NAMALWA (cell line): ENCODE measurements at regions not wholly inside any gene's neighbourhood (a gene's known extent, or its start where the extent isn't known, plus 50 kb on each side); places are given as distances from the start of the nearest gene placed in this dataset.

ENCODE experiments used
- DNase-seq: peaks from one replicate; pipeline ENCODE4 v3.0.0-alpha.2; 2015; ENCODE audit warnings: low spot score

GRCh38 chr2:219957820-219958219 lies 330.4 kb downstream of the SLC4A3 start:
- no peak for DNase-seq

DNA sequence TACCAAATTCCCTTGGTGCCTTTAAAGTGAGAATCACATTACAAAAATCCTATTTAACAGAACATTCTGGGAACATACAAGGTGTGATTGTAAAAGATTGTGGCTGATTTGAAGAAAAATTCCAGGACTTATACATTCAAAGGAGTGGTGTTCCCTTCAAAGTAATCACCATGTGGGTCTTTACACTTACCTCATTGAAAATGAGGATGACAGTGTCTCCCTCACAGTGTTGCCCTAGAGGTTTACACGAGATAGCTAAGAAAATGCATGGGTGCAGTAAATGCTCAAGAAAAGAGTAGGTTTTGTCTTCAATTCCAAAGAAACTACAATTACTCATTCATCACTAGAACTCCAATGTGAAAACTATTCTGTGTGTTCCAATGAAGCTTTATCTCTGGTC lies 331.5 kb downstream of the SLC4A3 start:
- DNase-seq: no peak

- no peak for DNase-seq
Measured at GRCh38 chr2:219959471-219959870, 332.0 kb downstream of the SLC4A3 start.

- no peak for DNase-seq
Measured at GRCh38 chr2:219961947-219962498, 334.6 kb downstream of the SLC4A3 start.

- no peak for DNase-seq
Measured at GRCh38 chr2:219962801-219963200, 335.4 kb downstream of the SLC4A3 start.

GRCh38 chr2:219965287-219966194 lies 338.1 kb downstream of the SLC4A3 start:
- no peak for DNase-seq

- no peak for DNase-seq
Measured at GRCh38 chr2:219967247-219968245, 340.1 kb downstream of the SLC4A3 start.

- DNase-seq: no peak
Measured at GRCh38 chr2:219968685-219969345, 341.4 kb downstream of the SLC4A3 start.

DNA sequence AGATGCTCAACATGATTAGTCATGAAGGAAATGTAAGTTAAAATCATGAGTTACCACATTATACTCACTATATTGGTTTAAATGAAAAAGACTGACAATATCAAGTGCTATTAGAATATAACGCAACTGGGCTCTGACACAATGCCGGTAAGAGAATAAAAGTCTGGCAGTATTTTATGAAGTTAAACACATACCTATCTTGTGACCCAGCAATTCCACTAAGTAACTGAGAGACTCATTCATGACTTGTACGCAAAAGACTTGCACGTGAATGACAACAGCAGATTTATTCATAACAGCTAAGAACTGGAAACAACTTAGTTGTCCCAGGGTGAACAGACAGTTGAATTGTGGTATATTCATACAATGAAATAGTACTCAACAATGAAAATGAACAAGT lies 342.1 kb downstream of the SLC4A3 start:
- DNase-seq: no peak

DNA sequence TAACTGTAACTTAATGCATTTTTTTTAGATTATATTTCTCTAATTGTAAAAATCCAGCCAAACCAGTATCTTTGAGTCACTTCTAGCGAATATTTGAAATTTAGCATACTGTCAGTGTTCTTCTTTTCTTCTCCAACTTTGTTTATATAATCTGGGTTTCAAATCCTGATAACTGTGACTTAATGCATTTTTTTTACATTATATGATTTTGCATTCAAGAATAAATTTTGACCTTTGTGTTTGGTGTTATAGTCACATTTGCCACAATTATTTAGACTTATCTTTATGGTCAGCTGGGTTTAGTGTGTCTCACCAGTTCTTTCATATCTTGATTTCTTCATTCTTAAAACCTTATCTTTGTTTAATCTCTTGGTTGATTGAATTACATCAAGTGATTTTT lies 345.7 kb downstream of the SLC4A3 start:
- no peak for DNase-seq

DNA sequence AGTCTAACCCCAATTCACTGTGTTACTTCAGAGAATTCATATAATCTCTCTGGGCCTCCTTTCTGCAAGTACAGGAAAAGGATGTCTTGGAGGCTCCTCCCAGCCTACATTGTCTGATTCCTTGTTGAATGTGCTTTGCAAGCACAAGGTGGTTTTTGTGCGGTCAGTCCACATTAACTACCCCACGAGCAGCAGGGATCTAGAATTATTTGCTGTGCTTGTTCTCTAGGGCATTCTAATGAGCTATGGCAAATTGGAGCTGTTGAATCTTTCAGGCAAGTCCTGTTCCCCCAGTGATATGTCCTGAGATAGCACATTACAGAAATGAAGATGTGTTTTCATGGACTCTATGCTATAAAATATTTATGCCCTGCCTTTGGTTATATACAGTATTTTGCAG lies 349.4 kb downstream of the SLC4A3 start:
- DNase-seq: no peak

DNA sequence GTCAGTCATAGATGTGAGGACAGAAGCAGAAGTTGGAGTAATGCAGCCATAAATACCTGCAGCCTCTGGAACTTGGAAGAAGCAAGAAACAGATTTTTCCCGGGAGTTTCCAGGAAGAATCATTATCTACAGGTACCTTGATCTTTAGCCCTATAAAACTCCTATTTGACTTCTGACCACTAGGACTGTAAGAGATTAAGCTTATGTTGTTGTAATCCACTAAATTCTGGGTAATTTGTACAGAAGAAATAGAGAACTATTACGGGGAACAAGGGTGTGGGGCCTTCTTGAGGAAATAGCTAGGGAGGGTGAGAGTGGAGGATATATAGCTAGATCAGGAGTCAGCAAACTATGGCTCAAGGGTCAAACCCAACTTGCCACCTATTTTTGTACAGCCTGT lies 353.2 kb downstream of the SLC4A3 start:
- no peak for DNase-seq

- DNase-seq: no peak
Measured at GRCh38 chr2:219983836-219984235, 356.4 kb downstream of the SLC4A3 start.

GRCh38 chr2:219985017-219985416 lies 357.6 kb downstream of the SLC4A3 start:
- no peak for DNase-seq

GRCh38 chr2:219987830-219988229 lies 360.4 kb downstream of the SLC4A3 start:
- no peak for DNase-seq

- DNase-seq: no peak
Measured at GRCh38 chr2:219989744-219990143, 362.3 kb downstream of the SLC4A3 start.

DNA sequence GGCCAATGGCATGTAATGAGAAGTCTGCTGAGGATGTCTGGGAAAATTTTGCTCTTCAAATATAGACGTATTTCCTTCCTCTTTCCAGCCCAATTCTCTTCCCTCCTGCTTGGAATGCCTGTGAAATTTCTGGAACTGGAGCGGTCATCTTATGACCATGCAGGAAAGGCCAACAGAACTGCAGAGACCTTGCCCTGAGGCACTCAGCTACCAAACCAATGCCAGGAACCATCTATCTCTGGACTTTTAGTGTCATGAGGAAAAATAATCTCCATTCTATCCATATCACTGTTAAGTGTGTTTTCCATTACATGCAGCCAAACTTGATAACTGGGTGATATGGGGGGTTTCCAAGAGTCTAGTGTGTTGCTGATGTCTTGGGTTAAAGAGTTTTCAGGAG lies 363.7 kb downstream of the SLC4A3 start:
- no peak for DNase-seq

- DNase-seq: no peak
Measured at GRCh38 chr2:219995399-219995798, 368.0 kb downstream of the SLC4A3 start.

GRCh38 chr2:219995991-219996765 lies 368.7 kb downstream of the SLC4A3 start:
- DNase-seq: no peak

DNA sequence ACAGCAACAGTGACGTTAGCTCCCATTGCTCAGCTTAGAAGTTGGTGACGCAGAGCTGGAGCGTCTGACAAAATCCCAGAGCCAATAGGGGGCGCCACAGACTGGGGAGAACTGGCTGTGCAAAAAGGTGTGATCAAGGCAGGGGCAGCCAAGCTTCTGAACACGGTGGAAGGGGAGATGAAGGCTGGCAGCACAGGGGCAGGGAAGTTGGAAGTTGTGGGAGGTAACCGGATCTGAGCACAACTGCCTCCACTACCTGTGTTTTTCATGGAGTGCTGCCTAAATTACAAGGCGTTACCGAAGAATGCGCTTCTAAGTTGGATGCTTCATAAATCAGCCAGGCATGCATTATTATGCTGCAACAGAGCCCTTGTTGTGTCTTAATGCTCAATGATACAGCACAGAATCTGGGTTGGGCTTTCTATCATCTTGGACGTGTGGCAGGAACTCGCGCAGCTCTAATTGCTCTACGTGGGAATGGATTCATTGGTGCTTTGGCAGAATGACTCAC lies 370.0 kb downstream of the SLC4A3 start:
- peak; percentile 44 for DNase-seq

- no peak for DNase-seq
Measured at GRCh38 chr2:219998107-219998506, 370.7 kb downstream of the SLC4A3 start.
